Testis (tissue), 2 donors: ENCODE measurements at regions not wholly inside any gene's neighbourhood (a gene's known extent, or its start where the extent isn't known, plus 50 kb on each side); places are given as distances from the start of the nearest gene placed in this dataset.

ENCODE experiments used
- DNase-seq: peaks from one replicate; pipeline ENCODE4 v3.0.0-alpha.2; 2019
- H3K27ac ChIP-seq, 2 donors: fragments of 200-600 bp; sonication (generic); one replicate each; pipeline ENCODE4 v1.5.1; 2019
- H3K27me3 ChIP-seq: fragments of 200-600 bp; sonication (generic); one replicate; pipeline ENCODE4 v1.5.1; 2019
- H3K36me3 ChIP-seq: fragments of 200-600 bp; sonication (generic); one replicate; pipeline ENCODE4 v1.5.1; 2017; ENCODE audit warnings: low read depth; ENCODE audit errors: missing control alignments
- H3K4me1 ChIP-seq: fragments of 200-600 bp; sonication (generic); one replicate; pipeline ENCODE4 v1.5.1; 2019
- H3K4me3 ChIP-seq, 2 donors: fragments of 200-600 bp; sonication (generic); one replicate each; pipeline ENCODE4 v1.5.1; 2017 to 2019
- H3K9me3 ChIP-seq: fragments of 200-600 bp; sonication (generic); one replicate; pipeline ENCODE4 v1.5.1; 2017
- POLR2A ChIP-seq: fragments of 450-650 bp; IDR thresholded peaks from one replicate; pipeline ENCODE4 v1.6.1; 2017; ENCODE audit warnings: antibody characterized with exemption, mild to moderate bottlenecking, moderate library complexity
- whole genome bisulfite sequencing, 2 donors: methylation state at CpG; one replicate each; pipeline ENCODE4 v1.1.5; 2018; 5-methylcytosine and 5-hydroxymethylcytosine counted together
- intact Hi-C: fragments of 100-400 bp; cut with DNase I; formaldehyde crosslinking; loops from one replicate; pipeline ENCODE4 v1.15.1; 2023; ENCODE audit warnings: low total_unique reads
- TF ChIP-seq, protein P1 (sequence below), 3 experiments: fragments of 450-650 bp in 2 of 3; fragments of 200-600 bp in 1 of 3; sonication (generic) in 1 of 3; IDR thresholded peaks; one replicate each; pipeline ENCODE4 v1.5.1; 2016 to 2019; ENCODE audit warnings: antibody characterized with exemption in 3 of 3, mild to moderate bottlenecking in 2 of 3, moderate library complexity in 1 of 3

DNA sequence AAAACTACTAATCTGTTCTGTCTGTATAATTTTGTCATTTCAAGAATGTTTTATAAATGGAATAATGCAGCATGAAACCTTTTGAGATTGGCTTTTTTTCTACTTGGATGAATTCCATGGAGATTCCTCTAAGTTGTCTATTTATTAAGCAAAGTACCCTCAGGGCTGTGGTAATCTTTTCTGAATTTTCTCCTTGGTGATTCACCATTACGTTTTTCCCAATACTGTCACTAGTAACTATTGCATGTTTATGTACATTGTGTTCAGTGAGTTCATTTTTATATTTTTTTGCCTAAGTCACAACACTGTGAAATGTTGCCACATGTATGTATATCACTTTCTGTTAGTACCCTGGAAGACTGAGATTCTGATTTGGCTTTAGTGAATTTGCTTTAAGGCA, 177.0 kb upstream of the GRIN3A start:
- no peak overlapping the region for H3K4me3 ChIP-seq
- H3K9me3 ChIP-seq = no peaks in the 10 kb centered on the region
- H3K36me3 ChIP-seq = no peaks in the 10 kb centered on the region
- 39 to 78% methylated on average over 1 of the region's 1 CpG for WGBS, 2 donors
- no peak for DNase-seq
- H3K4me1 ChIP-seq = no peaks in the 10 kb centered on the region
- H3K27ac ChIP-seq = no peak overlapping the region
- intact Hi-C loops = no loop called here
- H3K27me3 ChIP-seq = no peaks in the 10 kb centered on the region
- no peak for TF ChIP-seq POLR2A
- TF ChIP-seq, protein P1, sequence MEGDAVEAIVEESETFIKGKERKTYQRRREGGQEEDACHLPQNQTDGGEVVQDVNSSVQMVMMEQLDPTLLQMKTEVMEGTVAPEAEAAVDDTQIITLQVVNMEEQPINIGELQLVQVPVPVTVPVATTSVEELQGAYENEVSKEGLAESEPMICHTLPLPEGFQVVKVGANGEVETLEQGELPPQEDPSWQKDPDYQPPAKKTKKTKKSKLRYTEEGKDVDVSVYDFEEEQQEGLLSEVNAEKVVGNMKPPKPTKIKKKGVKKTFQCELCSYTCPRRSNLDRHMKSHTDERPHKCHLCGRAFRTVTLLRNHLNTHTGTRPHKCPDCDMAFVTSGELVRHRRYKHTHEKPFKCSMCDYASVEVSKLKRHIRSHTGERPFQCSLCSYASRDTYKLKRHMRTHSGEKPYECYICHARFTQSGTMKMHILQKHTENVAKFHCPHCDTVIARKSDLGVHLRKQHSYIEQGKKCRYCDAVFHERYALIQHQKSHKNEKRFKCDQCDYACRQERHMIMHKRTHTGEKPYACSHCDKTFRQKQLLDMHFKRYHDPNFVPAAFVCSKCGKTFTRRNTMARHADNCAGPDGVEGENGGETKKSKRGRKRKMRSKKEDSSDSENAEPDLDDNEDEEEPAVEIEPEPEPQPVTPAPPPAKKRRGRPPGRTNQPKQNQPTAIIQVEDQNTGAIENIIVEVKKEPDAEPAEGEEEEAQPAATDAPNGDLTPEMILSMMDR (IDR thresholded peaks at IDR 0.05) = no peak

DNA sequence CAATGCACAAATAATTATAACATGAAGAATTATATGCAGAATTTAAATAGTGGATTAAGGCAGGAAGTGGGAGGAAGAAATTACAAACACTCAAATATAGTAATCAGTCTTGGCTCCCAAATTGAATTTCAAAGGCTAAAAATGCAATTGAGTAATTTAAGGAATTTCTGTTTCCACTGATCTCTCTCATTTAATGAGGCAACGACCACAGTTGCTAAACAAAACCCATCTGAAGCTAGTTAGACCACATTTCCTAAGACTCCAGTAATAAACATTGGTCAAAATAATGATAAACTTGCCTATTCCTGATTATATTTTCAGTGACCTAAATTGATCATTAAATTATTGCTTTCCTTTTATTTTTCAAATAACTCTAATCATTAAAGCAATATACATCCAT, 174.3 kb upstream of the GRIN3A start:
- Histone ChIP-seq H3K27ac (no peak overlapping the region), H3K4me1 (no peaks in the 10 kb centered on the region), H3K4me3 (no peak overlapping the region), H3K9me3 (no peaks in the 10 kb centered on the region), H3K36me3 (no peaks in the 10 kb centered on the region), H3K27me3 (no peaks in the 10 kb centered on the region)
- intact Hi-C loops = no loop called here
- 43 to 44% methylated on average over 1 of the region's 1 CpG for WGBS, 2 donors
- no peak for DNase-seq
- TF ChIP-seq, protein P1 (IDR thresholded peaks at IDR 0.05) = no peak
- TF ChIP-seq POLR2A = no peak

DNA sequence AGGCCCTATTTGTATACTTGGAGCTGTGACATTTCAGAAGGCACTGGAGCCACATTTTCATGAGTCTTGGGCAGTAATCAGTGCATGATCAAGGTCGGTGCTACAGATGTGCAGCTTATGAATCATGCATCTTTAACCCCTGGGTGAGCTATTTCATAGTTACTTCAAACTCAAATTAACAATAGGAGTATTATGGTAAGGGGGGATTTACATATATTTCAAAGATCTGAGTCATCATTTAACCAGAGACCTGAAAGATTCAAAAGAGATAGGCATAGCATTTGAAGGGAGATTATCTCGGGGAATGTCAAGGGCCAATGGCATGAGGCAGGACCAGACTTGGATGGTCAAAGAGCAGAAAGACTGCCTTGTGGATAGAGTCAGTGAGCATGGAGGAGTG, 169.0 kb upstream of the GRIN3A start:
- Histone ChIP-seq H3K4me1 (no peaks in the 10 kb centered on the region), H3K27ac (no peak overlapping the region), H3K27me3 (no peaks in the 10 kb centered on the region), H3K4me3 (no peak overlapping the region), H3K9me3 (no peaks in the 10 kb centered on the region), H3K36me3 (no peaks in the 10 kb centered on the region)
- TF ChIP-seq, protein P1 (IDR thresholded peaks at IDR 0.05) = no peak
- TF ChIP-seq POLR2A = no peak
- intact Hi-C loops = no loop called here
- WGBS, 2 donors = 83 to 90% methylated on average over 2 of the region's 2 CpGs
- DNase-seq = no peak

- no peaks in the 10 kb centered on the region for H3K36me3 ChIP-seq
- intact Hi-C loops = no loop called here
- H3K27ac ChIP-seq = no peak overlapping the region
- WGBS, 2 donors = 95 to 97% methylated on average over 1 of the region's 1 CpG
- no peaks in the 10 kb centered on the region for H3K9me3 ChIP-seq
- no peak overlapping the region for H3K4me3 ChIP-seq
- H3K4me1 ChIP-seq = no peaks in the 10 kb centered on the region
- no peaks in the 10 kb centered on the region for H3K27me3 ChIP-seq
- no peak for TF ChIP-seq POLR2A
- TF ChIP-seq, protein P1 (IDR thresholded peaks at IDR 0.05) = no peak
- DNase-seq = no peak
Measured at GRCh38 chr9:101904845-101905244, 166.4 kb upstream of the GRIN3A start.

GRCh38 chr9:101902051-101902450, 163.6 kb upstream of the GRIN3A start:
- intact Hi-C loops = no loop called here
- Histone ChIP-seq H3K27ac (no peak overlapping the region), H3K36me3 (no peaks in the 10 kb centered on the region), H3K9me3 (no peaks in the 10 kb centered on the region), H3K4me3 (no peak overlapping the region), H3K27me3 (no peaks in the 10 kb centered on the region), H3K4me1 (no peaks in the 10 kb centered on the region)
- TF ChIP-seq, protein P1 (IDR thresholded peaks at IDR 0.05) = no peak
- no peak for TF ChIP-seq POLR2A
- WGBS, 2 donors = 59 to 69% methylated on average over 2 of the region's 2 CpGs
- no peak for DNase-seq
